Fibroblast of lung (primary cell): ENCODE measurements at regions not wholly inside any gene's neighbourhood (a gene's known extent, or its start where the extent isn't known, plus 50 kb on each side); places are given as distances from the start of the nearest gene placed in this dataset.

Source experiments
- CTCF ChIP-seq, 2 donors: IDR thresholded peaks in 1 of 2; conservative IDR thresholded peaks in 1 of 2; 1 replicate in 1 of 2; 2 replicates in 1 of 2; pipeline ENCODE4 v1.5.1; 2011 to 2012; ENCODE audit warnings: low read length in 2 of 2, control low read depth in 1 of 2, inconsistent platforms in 1 of 2, low read depth in 1 of 2, mild to moderate bottlenecking in 1 of 2
- EZH2 ChIP-seq: IDR thresholded peaks from 2 replicates; pipeline ENCODE4 v1.5.1; 2012; ENCODE audit warnings: low read length, control low read depth, mild to moderate bottlenecking; ENCODE audit errors: missing control alignments

GRCh38 chr2:180601016-180601415 is 379.4 kb upstream of the UBE2E3 start:
- TF ChIP-seq CTCF (conservative IDR thresholded peaks at IDR 0.05 in 1 of 2, IDR thresholded peaks at IDR 0.05 in 1 of 2; ENCODE audit: low read depth in 1 of 2, low read length in 2 of 2) (no peak), EZH2 (no peak)
